ENCODE measurements at regions not wholly inside any gene's neighbourhood (a gene's known extent, or its start where the extent isn't known, plus 50 kb on each side); places are given as distances from the start of the nearest gene placed in this dataset.

DNA sequence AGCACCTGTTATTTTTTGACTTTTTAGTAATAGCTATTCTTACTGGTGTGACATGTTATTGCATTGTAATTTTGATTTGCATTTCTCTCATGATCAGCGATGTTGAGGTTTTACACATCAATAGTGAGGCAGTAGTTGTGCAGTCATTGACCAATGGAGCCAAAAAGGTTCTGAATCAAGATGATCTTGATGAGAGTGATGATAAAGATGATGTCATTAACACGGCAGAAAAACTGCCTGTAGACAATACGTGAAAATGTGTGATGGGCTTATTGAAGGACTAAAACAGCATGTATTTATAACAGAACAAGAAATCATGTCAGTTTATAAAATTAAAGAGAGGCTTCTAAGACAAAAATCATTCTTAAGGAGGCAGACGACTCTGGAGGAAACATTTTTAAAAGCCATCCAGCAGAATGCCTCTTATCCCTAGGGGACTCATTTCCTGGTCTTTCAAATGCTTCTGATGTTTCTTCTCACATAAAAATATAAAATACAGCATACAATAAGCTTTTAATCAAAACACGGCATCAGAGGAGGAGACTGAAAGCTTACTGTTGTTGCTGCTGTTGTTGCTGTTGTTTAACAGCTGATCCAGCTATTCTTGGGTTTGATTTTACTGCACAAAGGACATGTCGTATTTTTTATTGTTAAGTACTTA lies 400.3 kb downstream of the LTN1 start:
- TF ChIP-seq, protein P1, sequence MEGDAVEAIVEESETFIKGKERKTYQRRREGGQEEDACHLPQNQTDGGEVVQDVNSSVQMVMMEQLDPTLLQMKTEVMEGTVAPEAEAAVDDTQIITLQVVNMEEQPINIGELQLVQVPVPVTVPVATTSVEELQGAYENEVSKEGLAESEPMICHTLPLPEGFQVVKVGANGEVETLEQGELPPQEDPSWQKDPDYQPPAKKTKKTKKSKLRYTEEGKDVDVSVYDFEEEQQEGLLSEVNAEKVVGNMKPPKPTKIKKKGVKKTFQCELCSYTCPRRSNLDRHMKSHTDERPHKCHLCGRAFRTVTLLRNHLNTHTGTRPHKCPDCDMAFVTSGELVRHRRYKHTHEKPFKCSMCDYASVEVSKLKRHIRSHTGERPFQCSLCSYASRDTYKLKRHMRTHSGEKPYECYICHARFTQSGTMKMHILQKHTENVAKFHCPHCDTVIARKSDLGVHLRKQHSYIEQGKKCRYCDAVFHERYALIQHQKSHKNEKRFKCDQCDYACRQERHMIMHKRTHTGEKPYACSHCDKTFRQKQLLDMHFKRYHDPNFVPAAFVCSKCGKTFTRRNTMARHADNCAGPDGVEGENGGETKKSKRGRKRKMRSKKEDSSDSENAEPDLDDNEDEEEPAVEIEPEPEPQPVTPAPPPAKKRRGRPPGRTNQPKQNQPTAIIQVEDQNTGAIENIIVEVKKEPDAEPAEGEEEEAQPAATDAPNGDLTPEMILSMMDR (IDR thresholded peaks at IDR 0.05; ENCODE audit: unreplicated experiment) = no peak
- DNase-seq (ENCODE audit: low spot score in 2 of 2, unreplicated experiment in 2 of 2) = no peak
- H3K9me3 Mint-ChIP-seq = peaks cover 15% of the 10 kb centered on the region
- no peak overlapping the region for H3K4me3 Mint-ChIP-seq
- no peaks in the 10 kb centered on the region for H3K36me3 Mint-ChIP-seq
- no peaks in the 10 kb centered on the region for H3K27me3 Mint-ChIP-seq (ENCODE audit: low read depth)
- no peak overlapping the region for H3K27ac Mint-ChIP-seq
- no peaks in the 10 kb centered on the region for H3K4me1 Mint-ChIP-seq

DNA sequence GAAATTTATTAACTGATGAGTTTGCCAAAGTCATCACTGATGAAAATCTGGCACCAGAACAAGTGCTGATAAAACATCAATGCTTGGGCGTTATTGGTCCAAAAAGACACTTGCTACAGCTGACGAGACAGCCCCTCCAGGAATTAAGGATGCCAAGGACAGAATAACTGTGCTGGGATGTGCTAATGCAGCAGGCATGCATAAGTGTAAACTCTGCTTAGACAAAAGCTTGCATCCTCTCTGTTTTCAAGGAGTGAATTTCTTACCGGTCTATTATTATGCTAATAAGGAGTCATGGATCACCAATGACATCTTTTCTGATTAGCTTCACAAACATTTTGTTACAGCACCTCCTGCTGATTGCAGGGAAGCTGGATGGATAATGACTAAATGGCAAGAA lies 402.0 kb downstream of the LTN1 start:
- H3K9me3 Mint-ChIP-seq = peaks cover 17% of the 10 kb centered on the region
- TF ChIP-seq, protein P1 (IDR thresholded peaks at IDR 0.05; ENCODE audit: unreplicated experiment) = no peak
- H3K27ac Mint-ChIP-seq = no peak overlapping the region
- H3K4me3 Mint-ChIP-seq = no peak overlapping the region
- DNase-seq (ENCODE audit: low spot score in 2 of 2, unreplicated experiment in 2 of 2) = no peak
- no peaks in the 10 kb centered on the region for H3K4me1 Mint-ChIP-seq
- no peaks in the 10 kb centered on the region for H3K36me3 Mint-ChIP-seq
- no peaks in the 10 kb centered on the region for H3K27me3 Mint-ChIP-seq (ENCODE audit: low read depth)

DNA sequence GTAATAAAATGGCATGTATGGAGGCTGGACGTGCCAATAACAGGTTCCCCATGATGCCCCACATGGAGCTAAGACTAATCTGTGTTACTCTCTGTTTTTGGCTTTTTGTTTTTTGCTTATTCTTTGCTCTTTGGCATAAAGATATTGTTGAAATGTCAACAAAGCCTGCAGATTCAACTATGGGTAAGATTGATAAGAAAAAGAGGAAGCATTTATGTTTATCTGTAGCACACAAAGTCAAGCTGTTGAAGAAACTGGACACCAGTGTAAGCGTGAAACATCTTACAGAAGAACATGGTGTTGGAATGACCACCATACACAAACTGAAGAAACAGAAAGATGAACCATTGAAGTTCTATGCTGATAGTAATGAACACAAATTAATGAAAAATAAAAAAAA lies 402.7 kb downstream of the LTN1 start:
- Mint-ChIP-seq H3K27me3 (ENCODE audit: low read depth) (no peaks in the 10 kb centered on the region), H3K27ac (no peak overlapping the region), H3K4me3 (no peak overlapping the region), H3K4me1 (no peaks in the 10 kb centered on the region), H3K36me3 (no peaks in the 10 kb centered on the region), H3K9me3 (peaks cover 23% of the 10 kb centered on the region)
- TF ChIP-seq, protein P1 (IDR thresholded peaks at IDR 0.05; ENCODE audit: unreplicated experiment) = no peak
- DNase-seq (ENCODE audit: low spot score in 2 of 2, unreplicated experiment in 2 of 2) = no peak

DNA sequence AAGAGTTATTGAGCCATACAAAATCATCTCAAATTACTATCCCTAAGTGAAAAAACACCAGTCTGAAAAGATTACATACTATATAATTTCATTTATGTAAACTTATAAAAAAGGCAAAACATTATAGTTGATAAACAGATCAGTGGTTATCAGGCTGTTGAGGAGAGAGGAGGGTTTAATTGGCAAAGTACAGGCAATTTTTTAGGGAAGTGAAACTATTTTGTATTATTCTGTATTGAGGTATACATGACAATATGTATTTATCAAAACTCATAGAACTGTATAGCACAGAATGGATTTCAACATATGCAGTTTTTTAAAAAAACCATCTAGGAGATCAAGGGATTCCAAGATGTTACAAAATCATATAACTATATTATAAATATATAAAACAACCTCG lies 403.7 kb downstream of the LTN1 start:
- Mint-ChIP-seq H3K27me3 (ENCODE audit: low read depth) (no peaks in the 10 kb centered on the region), H3K4me3 (no peak overlapping the region), H3K9me3 (peaks cover 28% of the 10 kb centered on the region), H3K4me1 (no peaks in the 10 kb centered on the region), H3K36me3 (no peaks in the 10 kb centered on the region), H3K27ac (no peak overlapping the region)
- TF ChIP-seq, protein P1 (IDR thresholded peaks at IDR 0.05; ENCODE audit: unreplicated experiment) = no peak
- no peak for DNase-seq (ENCODE audit: low spot score in 2 of 2, unreplicated experiment in 2 of 2)

DNA sequence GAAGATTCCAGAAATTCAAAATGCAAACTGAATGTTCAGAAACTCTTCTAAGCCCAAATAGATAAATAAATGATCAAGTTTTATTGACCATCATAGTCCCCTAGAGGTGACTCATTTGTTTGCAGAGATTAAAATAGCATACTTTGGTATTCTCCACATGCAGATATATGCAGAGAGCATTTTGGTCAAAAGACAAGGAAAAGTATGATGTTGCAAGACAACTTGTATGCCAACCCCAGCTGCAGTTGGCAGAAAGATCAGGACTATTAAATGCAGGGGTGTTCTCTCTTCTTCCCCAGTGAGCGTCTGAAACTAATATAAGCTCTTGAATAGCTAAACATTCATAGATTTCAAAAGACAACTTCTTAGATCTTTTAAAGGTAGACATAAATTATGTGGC lies 404.9 kb downstream of the LTN1 start:
- Mint-ChIP-seq H3K27ac (no peak overlapping the region), H3K9me3 (peaks cover 28% of the 10 kb centered on the region), H3K4me3 (no peak overlapping the region)

More for the DNA sequence above, 404.9 kb downstream of the LTN1 start:
- DNase-seq (ENCODE audit: low spot score in 2 of 2, unreplicated experiment in 2 of 2) = no peak
- H3K4me1 Mint-ChIP-seq = no peaks in the 10 kb centered on the region
- H3K27me3 Mint-ChIP-seq (ENCODE audit: low read depth) = no peaks in the 10 kb centered on the region
- TF ChIP-seq, protein P1 (IDR thresholded peaks at IDR 0.05; ENCODE audit: unreplicated experiment) = no peak
- no peaks in the 10 kb centered on the region for H3K36me3 Mint-ChIP-seq

Measured in mesothelial cell of epicardium (in vitro differentiated cells).